K562 (cell line): ENCODE measurements at regions not wholly inside any gene's neighbourhood (a gene's known extent, or its start where the extent isn't known, plus 50 kb on each side); places are given as distances from the start of the nearest gene placed in this dataset.

Source experiments
- ELF4 ChIP-seq: fragments of 450-650 bp; formaldehyde crosslinking; IDR thresholded peaks from 2 replicates; pipeline ENCODE4 v1.4.0; 2022; ENCODE audit warnings: missing genetic modification characterization
- ERF ChIP-seq: fragments of 450-650 bp; formaldehyde crosslinking; IDR thresholded peaks from 2 replicates; pipeline ENCODE4 v1.4.0; 2020; ENCODE audit warnings: mild to moderate bottlenecking, mixed read lengths
- HMG20A ChIP-seq: fragments of 450-650 bp; formaldehyde crosslinking; conservative IDR thresholded peaks from 2 replicates; pipeline ENCODE4 v1.4.0; 2020; ENCODE audit warnings: mild to moderate bottlenecking, mixed read lengths
- YBX1 ChIP-seq: fragments of 450-650 bp; IDR thresholded peaks from 2 replicates; pipeline ENCODE4 v1.7.1; 2016; ENCODE audit warnings: mild to moderate bottlenecking
- TF ChIP-seq, protein P1 (sequence below), 2 experiments: fragments of 450-650 bp; formaldehyde crosslinking in 1 of 2; IDR thresholded peaks; 2 replicates each; pipeline versions ENCODE4 v1.4.0 to v1.6.1; 2014 to 2020; ENCODE audit warnings: mild to moderate bottlenecking in 2 of 2, borderline replicate concordance in 1 of 2, low read depth in 1 of 2
- TF ChIP-seq, protein P2 (sequence below): fragments of 450-650 bp; conservative IDR thresholded peaks from 2 replicates; pipeline ENCODE4 v1.6.1; 2016; ENCODE audit warnings: missing genetic modification characterization, low read depth, mild to moderate bottlenecking, missing compliant biosample characterization, moderate library complexity
- TF ChIP-seq, protein P3 (sequence below): sonication (generic); formaldehyde crosslinking; IDR thresholded peaks from 2 replicates; pipeline ENCODE4 v1.9.0; 2022; ENCODE audit warnings: mild to moderate bottlenecking, missing genetic modification reagents
- TF ChIP-seq, protein P4 (sequence below): sonication (generic); formaldehyde crosslinking; IDR thresholded peaks from 2 replicates; pipeline ENCODE4 v1.8.0; 2023; ENCODE audit warnings: mild to moderate bottlenecking, missing genetic modification reagents
- TF ChIP-seq, protein P5 (sequence below): sonication (generic); formaldehyde crosslinking; IDR thresholded peaks from 2 replicates; pipeline ENCODE4 v1.8.0; 2023; ENCODE audit warnings: mild to moderate bottlenecking, missing genetic modification reagents

DNA sequence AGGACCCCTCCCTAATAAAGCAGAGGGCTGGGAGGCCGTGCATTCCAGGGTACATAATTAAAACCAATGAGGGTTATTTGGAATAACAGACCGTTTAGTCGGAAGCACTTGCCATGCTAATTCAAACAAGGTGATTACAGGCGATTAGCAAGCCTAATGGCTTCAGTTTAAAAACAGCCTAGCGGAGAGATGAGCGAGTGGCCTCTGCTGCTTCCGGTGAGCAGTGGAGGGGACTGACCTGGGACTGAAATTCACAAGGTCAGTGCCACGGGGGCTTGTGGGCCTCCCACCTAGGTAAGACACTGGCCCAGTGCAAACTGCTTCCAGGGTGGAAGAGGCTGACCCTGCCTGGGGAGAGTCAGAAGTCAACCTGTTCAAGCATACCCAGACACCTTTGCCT lies 56.8 kb upstream of the ALX4 start:
- TF ChIP-seq YBX1, result no peak
- no peak for TF ChIP-seq HMG20A (CRISPR knock-in tag)
- TF ChIP-seq, protein P1, sequence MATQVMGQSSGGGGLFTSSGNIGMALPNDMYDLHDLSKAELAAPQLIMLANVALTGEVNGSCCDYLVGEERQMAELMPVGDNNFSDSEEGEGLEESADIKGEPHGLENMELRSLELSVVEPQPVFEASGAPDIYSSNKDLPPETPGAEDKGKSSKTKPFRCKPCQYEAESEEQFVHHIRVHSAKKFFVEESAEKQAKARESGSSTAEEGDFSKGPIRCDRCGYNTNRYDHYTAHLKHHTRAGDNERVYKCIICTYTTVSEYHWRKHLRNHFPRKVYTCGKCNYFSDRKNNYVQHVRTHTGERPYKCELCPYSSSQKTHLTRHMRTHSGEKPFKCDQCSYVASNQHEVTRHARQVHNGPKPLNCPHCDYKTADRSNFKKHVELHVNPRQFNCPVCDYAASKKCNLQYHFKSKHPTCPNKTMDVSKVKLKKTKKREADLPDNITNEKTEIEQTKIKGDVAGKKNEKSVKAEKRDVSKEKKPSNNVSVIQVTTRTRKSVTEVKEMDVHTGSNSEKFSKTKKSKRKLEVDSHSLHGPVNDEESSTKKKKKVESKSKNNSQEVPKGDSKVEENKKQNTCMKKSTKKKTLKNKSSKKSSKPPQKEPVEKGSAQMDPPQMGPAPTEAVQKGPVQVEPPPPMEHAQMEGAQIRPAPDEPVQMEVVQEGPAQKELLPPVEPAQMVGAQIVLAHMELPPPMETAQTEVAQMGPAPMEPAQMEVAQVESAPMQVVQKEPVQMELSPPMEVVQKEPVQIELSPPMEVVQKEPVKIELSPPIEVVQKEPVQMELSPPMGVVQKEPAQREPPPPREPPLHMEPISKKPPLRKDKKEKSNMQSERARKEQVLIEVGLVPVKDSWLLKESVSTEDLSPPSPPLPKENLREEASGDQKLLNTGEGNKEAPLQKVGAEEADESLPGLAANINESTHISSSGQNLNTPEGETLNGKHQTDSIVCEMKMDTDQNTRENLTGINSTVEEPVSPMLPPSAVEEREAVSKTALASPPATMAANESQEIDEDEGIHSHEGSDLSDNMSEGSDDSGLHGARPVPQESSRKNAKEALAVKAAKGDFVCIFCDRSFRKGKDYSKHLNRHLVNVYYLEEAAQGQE (IDR thresholded peaks at IDR 0.05; ENCODE audit: borderline replicate concordance), result no peak
- TF ChIP-seq, protein P1 (CRISPR knock-in tag; IDR thresholded peaks at IDR 0.05; ENCODE audit: low read depth), result no peak
- TF ChIP-seq, protein P2, sequence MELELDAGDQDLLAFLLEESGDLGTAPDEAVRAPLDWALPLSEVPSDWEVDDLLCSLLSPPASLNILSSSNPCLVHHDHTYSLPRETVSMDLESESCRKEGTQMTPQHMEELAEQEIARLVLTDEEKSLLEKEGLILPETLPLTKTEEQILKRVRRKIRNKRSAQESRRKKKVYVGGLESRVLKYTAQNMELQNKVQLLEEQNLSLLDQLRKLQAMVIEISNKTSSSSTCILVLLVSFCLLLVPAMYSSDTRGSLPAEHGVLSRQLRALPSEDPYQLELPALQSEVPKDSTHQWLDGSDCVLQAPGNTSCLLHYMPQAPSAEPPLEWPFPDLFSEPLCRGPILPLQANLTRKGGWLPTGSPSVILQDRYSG (tag), result no peak
- TF ChIP-seq, protein P3, sequence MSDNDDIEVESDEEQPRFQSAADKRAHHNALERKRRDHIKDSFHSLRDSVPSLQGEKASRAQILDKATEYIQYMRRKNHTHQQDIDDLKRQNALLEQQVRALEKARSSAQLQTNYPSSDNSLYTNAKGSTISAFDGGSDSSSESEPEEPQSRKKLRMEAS (CRISPR knock-in tag), result no peak
- TF ChIP-seq ERF (CRISPR knock-in tag), result no peak
- no peak for TF ChIP-seq ELF4 (CRISPR knock-in tag)
- TF ChIP-seq, protein P4, sequence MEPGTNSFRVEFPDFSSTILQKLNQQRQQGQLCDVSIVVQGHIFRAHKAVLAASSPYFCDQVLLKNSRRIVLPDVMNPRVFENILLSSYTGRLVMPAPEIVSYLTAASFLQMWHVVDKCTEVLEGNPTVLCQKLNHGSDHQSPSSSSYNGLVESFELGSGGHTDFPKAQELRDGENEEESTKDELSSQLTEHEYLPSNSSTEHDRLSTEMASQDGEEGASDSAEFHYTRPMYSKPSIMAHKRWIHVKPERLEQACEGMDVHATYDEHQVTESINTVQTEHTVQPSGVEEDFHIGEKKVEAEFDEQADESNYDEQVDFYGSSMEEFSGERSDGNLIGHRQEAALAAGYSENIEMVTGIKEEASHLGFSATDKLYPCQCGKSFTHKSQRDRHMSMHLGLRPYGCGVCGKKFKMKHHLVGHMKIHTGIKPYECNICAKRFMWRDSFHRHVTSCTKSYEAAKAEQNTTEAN (CRISPR knock-in tag), result no peak
- TF ChIP-seq, protein P5, sequence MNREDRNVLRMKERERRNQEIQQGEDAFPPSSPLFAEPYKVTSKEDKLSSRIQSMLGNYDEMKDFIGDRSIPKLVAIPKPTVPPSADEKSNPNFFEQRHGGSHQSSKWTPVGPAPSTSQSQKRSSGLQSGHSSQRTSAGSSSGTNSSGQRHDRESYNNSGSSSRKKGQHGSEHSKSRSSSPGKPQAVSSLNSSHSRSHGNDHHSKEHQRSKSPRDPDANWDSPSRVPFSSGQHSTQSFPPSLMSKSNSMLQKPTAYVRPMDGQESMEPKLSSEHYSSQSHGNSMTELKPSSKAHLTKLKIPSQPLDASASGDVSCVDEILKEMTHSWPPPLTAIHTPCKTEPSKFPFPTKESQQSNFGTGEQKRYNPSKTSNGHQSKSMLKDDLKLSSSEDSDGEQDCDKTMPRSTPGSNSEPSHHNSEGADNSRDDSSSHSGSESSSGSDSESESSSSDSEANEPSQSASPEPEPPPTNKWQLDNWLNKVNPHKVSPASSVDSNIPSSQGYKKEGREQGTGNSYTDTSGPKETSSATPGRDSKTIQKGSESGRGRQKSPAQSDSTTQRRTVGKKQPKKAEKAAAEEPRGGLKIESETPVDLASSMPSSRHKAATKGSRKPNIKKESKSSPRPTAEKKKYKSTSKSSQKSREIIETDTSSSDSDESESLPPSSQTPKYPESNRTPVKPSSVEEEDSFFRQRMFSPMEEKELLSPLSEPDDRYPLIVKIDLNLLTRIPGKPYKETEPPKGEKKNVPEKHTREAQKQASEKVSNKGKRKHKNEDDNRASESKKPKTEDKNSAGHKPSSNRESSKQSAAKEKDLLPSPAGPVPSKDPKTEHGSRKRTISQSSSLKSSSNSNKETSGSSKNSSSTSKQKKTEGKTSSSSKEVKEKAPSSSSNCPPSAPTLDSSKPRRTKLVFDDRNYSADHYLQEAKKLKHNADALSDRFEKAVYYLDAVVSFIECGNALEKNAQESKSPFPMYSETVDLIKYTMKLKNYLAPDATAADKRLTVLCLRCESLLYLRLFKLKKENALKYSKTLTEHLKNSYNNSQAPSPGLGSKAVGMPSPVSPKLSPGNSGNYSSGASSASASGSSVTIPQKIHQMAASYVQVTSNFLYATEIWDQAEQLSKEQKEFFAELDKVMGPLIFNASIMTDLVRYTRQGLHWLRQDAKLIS, result no peak
